Trophoblast cell (in vitro differentiated cells and primary cell): ENCODE measurements at regions not wholly inside any gene's neighbourhood (a gene's known extent, or its start where the extent isn't known, plus 50 kb on each side); places are given as distances from the start of the nearest gene placed in this dataset.

Source experiments
- DNase-seq, 2 donors: peaks; one replicate each; pipeline ENCODE4 v3.0.0-alpha.2; 2016
- H2AFZ ChIP-seq: 2 replicates; pipeline ENCODE4 v1.6.1; 2013; ENCODE audit warnings: low read length, moderate library complexity, mild to moderate bottlenecking; ENCODE audit not compliant: insufficient read depth, poor library complexity
- H2AK5ac ChIP-seq: 2 replicates; pipeline ENCODE4 v1.6.1; 2013; ENCODE audit warnings: mild to moderate bottlenecking, low read length
- H2BK120ac ChIP-seq: 2 replicates; pipeline ENCODE4 v1.6.1; 2013; ENCODE audit warnings: low read length, mild to moderate bottlenecking, moderate library complexity; ENCODE audit not compliant: insufficient read depth, poor library complexity
- H2BK12ac ChIP-seq: 2 replicates; pipeline ENCODE4 v1.6.1; 2013; ENCODE audit warnings: mild to moderate bottlenecking, low read length, moderate library complexity
- H2BK5ac ChIP-seq: 2 replicates; pipeline ENCODE4 v1.6.1; 2013; ENCODE audit warnings: low read length, low read depth, moderate library complexity, mild to moderate bottlenecking; ENCODE audit not compliant: poor library complexity
- H3K14ac ChIP-seq: 2 replicates; pipeline ENCODE4 v1.6.1; 2013; ENCODE audit warnings: mild to moderate bottlenecking, low read length
- H3K18ac ChIP-seq: 2 replicates; pipeline ENCODE4 v1.6.1; 2013; ENCODE audit warnings: mild to moderate bottlenecking, low read length
- H3K23ac ChIP-seq: 2 replicates; pipeline ENCODE4 v1.6.1; 2013; ENCODE audit warnings: low read length
- H3K27ac ChIP-seq: 2 replicates; pipeline ENCODE4 v1.5.1; 2013; ENCODE audit warnings: low read depth, mild to moderate bottlenecking, inconsistent platforms, low read length, moderate library complexity
- H3K27me3 ChIP-seq: 2 replicates; pipeline ENCODE4 v1.6.1; 2013; ENCODE audit warnings: inconsistent platforms, mild to moderate bottlenecking, low read length, moderate library complexity; ENCODE audit not compliant: insufficient read depth
- H3K36me3 ChIP-seq, 2 experiments: 1 replicate in 1 of 2; 2 replicates in 1 of 2; pipeline ENCODE4 v1.6.1; 2013; ENCODE audit warnings: low read length in 2 of 2, mild to moderate bottlenecking in 2 of 2, moderate library complexity in 1 of 2; ENCODE audit not compliant: insufficient read depth in 2 of 2, control insufficient read depth in 1 of 2
- H3K4ac ChIP-seq: 2 replicates; pipeline ENCODE4 v1.6.1; 2013; ENCODE audit warnings: low read depth, mild to moderate bottlenecking, low read length, moderate library complexity
- H3K4me1 ChIP-seq, 2 experiments: 1 replicate in 1 of 2; 2 replicates in 1 of 2; pipeline ENCODE4 v1.6.1; 2013; ENCODE audit warnings: low read length in 2 of 2, mild to moderate bottlenecking in 2 of 2, moderate library complexity in 1 of 2; ENCODE audit not compliant: insufficient read depth in 2 of 2, control insufficient read depth in 1 of 2
- H3K4me2 ChIP-seq: 2 replicates; pipeline ENCODE4 v1.6.1; 2013; ENCODE audit warnings: inconsistent platforms, mild to moderate bottlenecking, low read length, moderate library complexity
- H3K4me3 ChIP-seq: 2 replicates; pipeline ENCODE4 v1.5.1; 2013; ENCODE audit warnings: mild to moderate bottlenecking, low read depth, low read length, inconsistent platforms
- H3K79me1 ChIP-seq: one replicate; pipeline ENCODE4 v1.6.1; 2013; ENCODE audit warnings: low read length
- H3K79me2 ChIP-seq: 2 replicates; pipeline ENCODE4 v1.6.1; 2013; ENCODE audit warnings: low read length, mild to moderate bottlenecking; ENCODE audit not compliant: control insufficient read depth, insufficient read depth, poor library complexity
- H3K9ac ChIP-seq: 2 replicates; pipeline ENCODE4 v1.6.1; 2013; ENCODE audit warnings: mild to moderate bottlenecking, low read length
- H3K9me3 ChIP-seq: 2 replicates; pipeline ENCODE4 v1.6.1; 2013; ENCODE audit warnings: low read depth, mild to moderate bottlenecking, control low read depth, inconsistent platforms, low read length; ENCODE audit not compliant: insufficient read depth
- H4K12ac ChIP-seq: 2 replicates; pipeline ENCODE4 v1.6.1; 2013; ENCODE audit warnings: low read depth, mild to moderate bottlenecking, low read length, moderate library complexity
- H4K8ac ChIP-seq: 2 replicates; pipeline ENCODE4 v1.6.1; 2013; ENCODE audit warnings: low read depth, mild to moderate bottlenecking, low read length, moderate library complexity
- H4K91ac ChIP-seq: one replicate; pipeline ENCODE4 v1.6.1; 2013; ENCODE audit warnings: low read depth, mild to moderate bottlenecking, low read length, moderate library complexity
- WGBS: extraction: QIAGEN DNeasy Blood & Tissue Kit; methylation state at CpG from one replicate; pipeline ENCODE4 v1.1.7; 2013; ENCODE audit warnings: missing lambda C conversion rate; ENCODE audit not compliant: insufficient read length, insufficient coverage; ENCODE audit errors: extremely low coverage; 5-methylcytosine and 5-hydroxymethylcytosine counted together

GRCh38 chr22:48683640-48684039 is 1144.0 kb downstream of the BRD1 start:
- H3K79me1 ChIP-seq: no peaks in the 10 kb centered on the region
- no peak overlapping the region for H3K9ac ChIP-seq
- H3K23ac ChIP-seq: no peak overlapping the region
- no peaks in the 10 kb centered on the region for H3K36me3 ChIP-seq
- no peak overlapping the region for H3K14ac ChIP-seq
- no peaks in the 10 kb centered on the region for H3K9me3 ChIP-seq
- no peak overlapping the region for H3K18ac ChIP-seq
- no peak overlapping the region for H2AK5ac ChIP-seq
- no peaks in the 10 kb centered on the region for H3K4me1 ChIP-seq
- H2AFZ ChIP-seq: no peak overlapping the region
- no peak overlapping the region for H2BK5ac ChIP-seq
- no peaks in the 10 kb centered on the region for H3K27me3 ChIP-seq
- H4K8ac ChIP-seq: no peak overlapping the region
- H3K4me3 ChIP-seq: no peak overlapping the region
- H3K79me2 ChIP-seq: no peaks in the 10 kb centered on the region
- no peak overlapping the region for H3K4ac ChIP-seq
- no peak overlapping the region for H2BK12ac ChIP-seq
- H3K27ac ChIP-seq: no peak overlapping the region
- no peak for DNase-seq
- WGBS: no CpG with 5 or more reads among the region's 9 CpGs
- H3K4me2 ChIP-seq: no peak overlapping the region
- no peak overlapping the region for H4K91ac ChIP-seq
- H4K12ac ChIP-seq: no peak overlapping the region
- H2BK120ac ChIP-seq: no peak overlapping the region

GRCh38 chr22:48682504-48682903 is 1145.2 kb downstream of the BRD1 start:
- Histone ChIP-seq H3K4me1 (no peaks in the 10 kb centered on the region), H2AFZ (no peak overlapping the region), H3K9ac (no peak overlapping the region), H4K91ac (no peak overlapping the region), H3K27me3 (no peaks in the 10 kb centered on the region), H2BK120ac (no peak overlapping the region), H2BK12ac (no peak overlapping the region), H3K4me3 (no peak overlapping the region), H3K14ac (no peak overlapping the region), H2BK5ac (no peak overlapping the region), H3K4me2 (no peak overlapping the region), H3K79me2 (no peaks in the 10 kb centered on the region), H4K12ac (no peak overlapping the region), H2AK5ac (no peak overlapping the region), H3K9me3 (no peaks in the 10 kb centered on the region), H3K27ac (no peak overlapping the region), H3K36me3 (no peaks in the 10 kb centered on the region), H4K8ac (no peak overlapping the region), H3K79me1 (no peaks in the 10 kb centered on the region), H3K4ac (no peak overlapping the region), H3K18ac (no peak overlapping the region), H3K23ac (no peak overlapping the region)
- DNase-seq: no peak
- no CpG with 5 or more reads among the region's 11 CpGs for WGBS

- no peak overlapping the region for H3K4me3 ChIP-seq
- no CpG with 5 or more reads among the region's 11 CpGs for WGBS
- H3K18ac ChIP-seq: no peak overlapping the region
Observed at GRCh38 chr22:48680601-48681000, 1147.1 kb downstream of the BRD1 start.

GRCh38 chr22:48679656-48680555 is 1147.8 kb downstream of the BRD1 start:
- H3K9me3 ChIP-seq: no peaks in the 10 kb centered on the region
- H3K4me3 ChIP-seq: no peak overlapping the region
- no peak overlapping the region for H2BK120ac ChIP-seq
- no peak overlapping the region for H4K12ac ChIP-seq
- no peak overlapping the region for H3K14ac ChIP-seq
- H3K79me1 ChIP-seq: no peaks in the 10 kb centered on the region
- no peak overlapping the region for H2BK5ac ChIP-seq
- no peaks in the 10 kb centered on the region for H3K36me3 ChIP-seq
- no peak overlapping the region for H2BK12ac ChIP-seq
- no CpG with 5 or more reads among the region's 28 CpGs for WGBS
- no peak overlapping the region for H4K91ac ChIP-seq
- DNase-seq: no peak
- H3K27ac ChIP-seq: no peak overlapping the region
- H3K9ac ChIP-seq: no peak overlapping the region
- no peak overlapping the region for H4K8ac ChIP-seq
- H3K4ac ChIP-seq: no peak overlapping the region
- H2AK5ac ChIP-seq: no peak overlapping the region
- no peak overlapping the region for H3K4me2 ChIP-seq
- no peaks in the 10 kb centered on the region for H3K79me2 ChIP-seq
- H2AFZ ChIP-seq: no peak overlapping the region
- H3K4me1 ChIP-seq: no peaks in the 10 kb centered on the region
- H3K23ac ChIP-seq: no peak overlapping the region
- no peaks in the 10 kb centered on the region for H3K27me3 ChIP-seq
- no peak overlapping the region for H3K18ac ChIP-seq

More at GRCh38 chr22:48680601-48681000, 1147.1 kb downstream of the BRD1 start:
- Histone ChIP-seq H2AK5ac (no peak overlapping the region), H3K27me3 (no peaks in the 10 kb centered on the region), H3K4me2 (no peak overlapping the region), H2AFZ (no peak overlapping the region), H3K4ac (no peak overlapping the region), H3K9me3 (no peaks in the 10 kb centered on the region), H4K12ac (no peak overlapping the region), H3K36me3 (no peaks in the 10 kb centered on the region), H3K23ac (no peak overlapping the region), H3K9ac (no peak overlapping the region), H3K79me2 (no peaks in the 10 kb centered on the region), H4K91ac (no peak overlapping the region), H2BK120ac (no peak overlapping the region), H3K4me1 (no peaks in the 10 kb centered on the region), H3K79me1 (no peaks in the 10 kb centered on the region), H4K8ac (no peak overlapping the region), H2BK12ac (no peak overlapping the region), H3K27ac (no peak overlapping the region), H2BK5ac (no peak overlapping the region), H3K14ac (no peak overlapping the region)
- no peak for DNase-seq
